SU-DHL-6 (cell line): ENCODE measurements at regions not wholly inside any gene's neighbourhood (a gene's known extent, or its start where the extent isn't known, plus 50 kb on each side); places are given as distances from the start of the nearest gene placed in this dataset.

Experiments used
- CTCF ChIP-seq: fragments of 200-600 bp; sonication (generic); IDR thresholded peaks from one replicate; pipeline ENCODE4 v1.5.1; 2017; ENCODE audit warnings: antibody characterized with exemption, mild to moderate bottlenecking, low read length, moderate library complexity; ENCODE audit not compliant: insufficient read depth, poor library complexity, severe bottlenecking
- EZH2phosphoT487 ChIP-seq: fragments of 200-600 bp; sonication (generic), shearing (Covaris generic); conservative IDR thresholded peaks from 2 replicates; pipeline ENCODE4 v1.6.1; 2018; ENCODE audit warnings: mild to moderate bottlenecking, antibody characterized with exemption, low read length, moderate library complexity, mixed read lengths

- TF ChIP-seq CTCF (no peak), EZH2phosphoT487 (no peak)
Observed at GRCh38 chr3:68220832-68221231, 566.4 kb upstream of the SUCLG2 start.
